ENCODE measurements at regions not wholly inside any gene's neighbourhood (a gene's known extent, or its start where the extent isn't known, plus 50 kb on each side); places are given as distances from the start of the nearest gene placed in this dataset.

DNA sequence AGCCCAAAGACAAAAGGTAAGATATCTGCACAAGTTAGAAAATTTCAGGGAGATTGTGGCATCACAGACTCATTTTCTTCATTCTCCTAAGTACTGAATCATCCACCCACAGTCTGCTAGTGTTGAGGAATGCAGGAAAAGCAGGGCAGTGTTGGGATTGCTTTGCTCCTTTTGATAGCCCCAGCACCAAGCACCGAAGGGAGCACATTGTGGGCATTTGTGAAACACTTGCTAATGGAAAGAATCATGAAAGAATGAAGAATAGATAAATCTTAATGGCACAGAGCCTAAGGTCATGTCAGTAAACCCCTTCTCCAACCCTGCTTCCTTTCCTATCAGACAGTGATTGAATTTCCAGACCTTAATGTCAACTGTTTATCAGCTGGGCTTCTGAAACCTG is 103.1 kb upstream of the GPRIN3 start:
- Histone ChIP-seq H3K36me3 (no peaks in the 10 kb centered on the region), H3K4me1 (peaks cover 23% of the 10 kb centered on the region), H3K9me3 (replicated peaks) (no peaks in the 10 kb centered on the region), H3K27me3 (ENCODE audit: low read depth) (no peaks in the 10 kb centered on the region), H3K27ac (replicated peaks) (peak overlapping the region; percentile 74), H3K4me3 (no peak overlapping the region)
- no peak for DNase-seq
- TF ChIP-seq, protein P1, sequence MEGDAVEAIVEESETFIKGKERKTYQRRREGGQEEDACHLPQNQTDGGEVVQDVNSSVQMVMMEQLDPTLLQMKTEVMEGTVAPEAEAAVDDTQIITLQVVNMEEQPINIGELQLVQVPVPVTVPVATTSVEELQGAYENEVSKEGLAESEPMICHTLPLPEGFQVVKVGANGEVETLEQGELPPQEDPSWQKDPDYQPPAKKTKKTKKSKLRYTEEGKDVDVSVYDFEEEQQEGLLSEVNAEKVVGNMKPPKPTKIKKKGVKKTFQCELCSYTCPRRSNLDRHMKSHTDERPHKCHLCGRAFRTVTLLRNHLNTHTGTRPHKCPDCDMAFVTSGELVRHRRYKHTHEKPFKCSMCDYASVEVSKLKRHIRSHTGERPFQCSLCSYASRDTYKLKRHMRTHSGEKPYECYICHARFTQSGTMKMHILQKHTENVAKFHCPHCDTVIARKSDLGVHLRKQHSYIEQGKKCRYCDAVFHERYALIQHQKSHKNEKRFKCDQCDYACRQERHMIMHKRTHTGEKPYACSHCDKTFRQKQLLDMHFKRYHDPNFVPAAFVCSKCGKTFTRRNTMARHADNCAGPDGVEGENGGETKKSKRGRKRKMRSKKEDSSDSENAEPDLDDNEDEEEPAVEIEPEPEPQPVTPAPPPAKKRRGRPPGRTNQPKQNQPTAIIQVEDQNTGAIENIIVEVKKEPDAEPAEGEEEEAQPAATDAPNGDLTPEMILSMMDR (IDR thresholded peaks at IDR 0.05; ENCODE audit: borderline replicate concordance) = no peak
- intact Hi-C loops (cut with micrococcal nuclease) = no loop called here

DNA sequence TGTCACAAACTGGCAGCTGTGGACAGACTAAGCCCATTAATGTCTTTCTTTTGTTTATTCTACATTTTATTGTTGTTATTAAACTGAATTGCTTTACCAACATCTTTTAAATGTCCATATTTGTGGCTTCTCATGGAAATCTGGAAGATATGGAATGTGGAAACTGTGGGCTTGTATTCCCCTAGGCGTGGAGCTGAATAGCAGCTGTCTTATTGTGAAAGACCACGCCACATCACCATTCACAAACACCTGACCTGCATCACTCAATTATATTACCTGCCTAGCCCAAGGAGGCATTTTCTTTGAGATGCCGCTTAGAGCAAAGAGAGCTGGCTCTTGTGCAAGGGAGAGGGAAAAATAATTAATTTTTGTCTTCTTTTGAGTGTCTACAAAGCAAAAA is 96.9 kb upstream of the GPRIN3 start:
- TF ChIP-seq, protein P1 (IDR thresholded peaks at IDR 0.05; ENCODE audit: borderline replicate concordance) = no peak
- Histone ChIP-seq H3K27ac (replicated peaks) (no peak overlapping the region), H3K36me3 (no peaks in the 10 kb centered on the region), H3K27me3 (ENCODE audit: low read depth) (no peaks in the 10 kb centered on the region), H3K9me3 (replicated peaks) (no peaks in the 10 kb centered on the region), H3K4me3 (no peak overlapping the region), H3K4me1 (peaks cover 4% of the 10 kb centered on the region)
- intact Hi-C loops (cut with micrococcal nuclease) = no loop called here
- DNase-seq = no peak

DNA sequence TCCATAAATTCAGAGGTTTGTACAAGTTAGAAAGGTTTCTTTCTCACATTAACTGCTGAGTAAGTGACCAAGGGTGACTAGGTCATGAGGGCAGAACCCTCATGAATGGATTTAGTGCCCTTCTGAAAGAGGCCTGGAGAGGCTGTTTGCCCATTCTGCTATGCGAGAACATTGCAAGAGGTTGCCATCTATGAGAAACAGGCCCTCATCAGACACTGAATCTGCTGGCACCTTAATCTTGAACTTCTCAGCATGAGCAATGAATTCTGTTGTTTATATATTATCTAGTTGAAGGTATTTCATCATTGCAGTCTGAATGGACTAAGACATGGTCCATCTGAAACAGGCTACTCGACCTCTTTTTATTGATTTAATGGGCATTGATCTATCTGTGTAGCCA is 96.2 kb upstream of the GPRIN3 start:
- no peaks in the 10 kb centered on the region for H3K36me3 ChIP-seq
- H3K9me3 ChIP-seq (replicated peaks) = no peaks in the 10 kb centered on the region
- no peak for DNase-seq
- intact Hi-C loops (cut with micrococcal nuclease) = no loop called here
- H3K4me3 ChIP-seq = no peak overlapping the region
- no peaks in the 10 kb centered on the region for H3K27me3 ChIP-seq (ENCODE audit: low read depth)
- no peak overlapping the region for H3K27ac ChIP-seq (replicated peaks)
- peaks cover 8% of the 10 kb centered on the region for H3K4me1 ChIP-seq
- TF ChIP-seq, protein P1 (IDR thresholded peaks at IDR 0.05; ENCODE audit: borderline replicate concordance) = no peak

DNA sequence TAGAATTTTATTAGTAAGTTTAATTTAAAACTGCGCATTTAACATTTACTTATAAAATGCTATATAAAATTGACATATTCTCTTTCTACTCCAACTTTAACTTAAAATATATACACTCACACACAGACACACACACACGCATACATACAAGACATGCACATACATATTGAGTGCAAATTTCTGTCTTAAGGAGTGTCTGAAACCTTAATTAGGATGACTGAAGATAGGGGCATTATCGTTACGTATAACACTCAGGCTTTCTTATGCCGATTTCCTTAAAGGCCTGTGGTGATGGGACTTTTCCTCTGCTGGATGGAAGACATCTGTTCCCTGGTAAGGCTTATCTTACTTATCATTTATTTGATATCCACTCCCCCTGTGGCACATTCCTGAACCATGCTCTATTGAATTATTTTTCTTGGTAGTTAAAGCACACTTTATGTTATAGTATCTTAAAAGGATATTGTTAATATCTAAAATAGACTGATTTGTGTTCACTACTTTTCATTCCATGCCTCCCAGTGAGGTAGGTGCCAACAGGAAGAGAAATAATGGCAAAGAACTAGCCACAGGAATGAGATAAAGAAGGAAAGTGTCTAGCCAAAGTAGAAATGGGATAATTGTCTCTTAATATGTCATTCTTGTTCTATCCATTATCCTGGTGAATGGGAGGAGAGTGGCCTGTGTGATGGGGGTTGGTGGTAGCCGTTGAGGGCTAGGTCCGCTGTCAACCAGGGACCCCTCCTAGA is 92.9 kb upstream of the GPRIN3 start:
- Histone ChIP-seq H3K4me3 (no peak overlapping the region), H3K4me1 (peaks cover 8% of the 10 kb centered on the region), H3K27ac (replicated peaks) (peak overlapping the region; percentile 27), H3K36me3 (no peaks in the 10 kb centered on the region), H3K27me3 (ENCODE audit: low read depth) (no peaks in the 10 kb centered on the region), H3K9me3 (replicated peaks) (no peaks in the 10 kb centered on the region)
- TF ChIP-seq, protein P1 (IDR thresholded peaks at IDR 0.05; ENCODE audit: borderline replicate concordance) = no peak
- intact Hi-C loops (cut with micrococcal nuclease) = no loop called here
- DNase-seq = no peak

DNA sequence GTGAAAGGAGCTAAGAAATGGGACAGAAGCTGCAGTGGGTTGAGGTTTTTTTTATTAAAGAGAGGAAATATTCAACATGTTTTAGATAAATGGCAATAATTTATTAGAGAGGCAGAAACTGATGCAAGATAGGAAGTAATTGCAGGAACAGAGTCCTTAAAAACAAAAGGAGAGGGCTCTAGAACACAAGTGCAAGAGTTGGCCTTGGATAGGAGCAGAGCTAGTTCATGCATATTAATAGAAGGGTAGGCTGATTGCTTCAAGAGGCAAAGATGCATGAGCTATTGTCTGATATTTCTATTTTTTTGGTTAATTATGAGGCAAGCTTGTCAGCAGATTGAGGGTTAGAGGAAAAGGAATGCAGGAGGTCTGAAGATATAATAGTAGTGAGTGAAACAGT is 91.0 kb upstream of the GPRIN3 start:
- H3K9me3 ChIP-seq (replicated peaks) = no peaks in the 10 kb centered on the region
- H3K36me3 ChIP-seq = no peaks in the 10 kb centered on the region
- intact Hi-C loops (cut with micrococcal nuclease) = no loop called here
- H3K27me3 ChIP-seq (ENCODE audit: low read depth) = no peaks in the 10 kb centered on the region
- peak overlapping the region; percentile 42 for H3K27ac ChIP-seq (replicated peaks)
- no peak overlapping the region for H3K4me3 ChIP-seq
- H3K4me1 ChIP-seq = peaks cover 8% of the 10 kb centered on the region
- no peak for DNase-seq
- TF ChIP-seq, protein P1 (IDR thresholded peaks at IDR 0.05; ENCODE audit: borderline replicate concordance) = no peak

All from left ventricle myocardium inferior (tissue), 1 donor.